ENCODE measurements at regions not wholly inside any gene's neighbourhood (a gene's known extent, or its start where the extent isn't known, plus 50 kb on each side); places are given as distances from the start of the nearest gene placed in this dataset.

- Histone ChIP-seq H4K20me1 (replicated peaks; ENCODE audit: control insufficient read depth, insufficient read depth, low read length) (no peaks in the 10 kb centered on the region), H3K79me2 (ENCODE audit: control insufficient read depth, insufficient read depth, low read length) (no peaks in the 10 kb centered on the region), H3K9ac (ENCODE audit: insufficient read depth in 1 of 2, low read depth in 2 of 2, low read length in 2 of 2) (no peak overlapping the region; a peak in 1 of 4 replicates), H3K9me1 (ENCODE audit: control insufficient read depth, insufficient read depth, low read length) (no peaks in the 10 kb centered on the region), H3K27ac (ENCODE audit: extremely low read depth, low read depth, low read length) (no peak overlapping the region), H3K4me1 (replicated peaks in 1 of 2; ENCODE audit: control insufficient read depth in 2 of 2, insufficient read depth in 2 of 2, low read length in 2 of 2) (peaks cover 0 to 3% of the 10 kb centered on the region in 2 experiments; a peak in 1 of 5 replicates), H3K36me3 (ENCODE audit: control insufficient read depth, insufficient read depth, low read length) (no peaks in the 10 kb centered on the region), H3K9me3 (replicated peaks; ENCODE audit: control insufficient read depth, insufficient read depth, low read depth, low read length) (no peaks in the 10 kb centered on the region), H3K4me2 (ENCODE audit: insufficient read depth, low read length) (no peak overlapping the region), H3K27me3 (ENCODE audit: control insufficient read depth in 2 of 2, insufficient read depth in 2 of 2, low read length in 2 of 2) (peaks cover under 1 to 2% of the 10 kb centered on the region in 2 experiments; a peak in 2 of 5 replicates), H2AFZ (ENCODE audit: low read depth, low read length) (no peak overlapping the region), H3K4me3 (no peak overlapping the region)
- in situ Hi-C loops (cut with MboI) (no loop called here), intact Hi-C loops (cut with micrococcal nuclease) (no loop called here)
- 43% methylated on average over 2 of the region's 2 CpGs for WGBS (ENCODE audit: insufficient coverage, low coverage, missing lambda C conversion rate)
- DNase-seq (ENCODE audit: extremely low read depth in 1 of 4, low spot score in 3 of 4) = no peak
- no peak for ATAC-seq
- TF ChIP-seq POLR3A (IDR thresholded peaks at IDR 0.05; ENCODE audit: borderline replicate concordance, extremely low read depth, insufficient read depth, insufficient read length) (peak; percentile 59), HDAC1 (IDR thresholded peaks at IDR 0.05) (no peak), RFX1 (IDR thresholded peaks at IDR 0.05) (0 out of 2 replicates have a peak, but pooled peaks have one; percentile 2), CREB3L1 (IDR thresholded peaks at IDR 0.05; ENCODE audit: borderline replicate concordance, low read depth) (no peak), CEBPG (CRISPR knock-in tag; IDR thresholded peaks at IDR 0.05) (no peak), CEBPG (tag; conservative IDR thresholded peaks at IDR 0.05 in 1 of 2, IDR thresholded peaks at IDR 0.05 in 1 of 2) (no peak), ZNF121 (CRISPR knock-in tag; conservative IDR thresholded peaks at IDR 0.05) (peak; percentile 26; the same call in 1 of the 2 replicates), TBP (optimal IDR thresholded peaks at IDR 0.05; ENCODE audit: low read depth, low read length) (peak; percentile 68), ZNF280B (CRISPR knock-in tag; IDR thresholded peaks at IDR 0.05) (no peak), SP2 (IDR thresholded peaks at IDR 0.05; ENCODE audit: extremely low read depth, low read depth, low read length, poor library complexity, severe bottlenecking) (no peak), PTRF (tag; IDR thresholded peaks at IDR 0.05) (no peak), PPARD (CRISPR knock-in tag; IDR thresholded peaks at IDR 0.05) (no peak), KDM2B (CRISPR knock-in tag; IDR thresholded peaks at IDR 0.05) (no peak)
- CTCF ChIA-PET (ENCODE audit: low intra/inter-chr PET ratio) = no interaction called here
- POLR2A ChIA-PET = interaction anchor here (0.7 to 2.9 kb wide), 2 partner anchors 11 to 39 kb away, joined by 3 to 14 read pairs; no protein-coding TSS in a partner anchor
- no peak for FAIRE-seq
- BruUV-seq (replicated peaks) = no TSS peak
Measured at GRCh38 chr1:40928699-40929098, 50.8 kb upstream of the CTPS1 start.

Data from K562 (cell line).